NB4 (cell line): ENCODE measurements at regions not wholly inside any gene's neighbourhood (a gene's known extent, or its start where the extent isn't known, plus 50 kb on each side); places are given as distances from the start of the nearest gene placed in this dataset.

Experiments
- DNase-seq: peaks from one replicate; pipeline ENCODE4 v3.0.0; 2010; ENCODE audit warnings: low read depth
- H3K4me3 ChIP-seq: one replicate; pipeline ENCODE4 v1.5.1; 2011; ENCODE audit warnings: mild to moderate bottlenecking, low read depth, low read length, moderate library complexity
- MYC ChIP-seq: IDR thresholded peaks from 2 replicates; pipeline ENCODE4 v1.6.1; 2011; ENCODE audit warnings: low read depth, low read length
- POLR2A ChIP-seq: IDR thresholded peaks from 2 replicates; pipeline ENCODE4 v1.6.1; 2011; ENCODE audit warnings: mild to moderate bottlenecking; ENCODE audit not compliant: insufficient read length; ENCODE audit errors: extremely low read depth
- TF ChIP-seq, protein P1 (sequence below): IDR thresholded peaks from one replicate; pipeline ENCODE4 v1.5.1; 2012; ENCODE audit warnings: low read depth, low read length
- TF ChIP-seq, protein P2 (sequence below): IDR thresholded peaks from 2 replicates; pipeline ENCODE4 v1.6.1; 2011; ENCODE audit warnings: low read depth, low read length

DNA sequence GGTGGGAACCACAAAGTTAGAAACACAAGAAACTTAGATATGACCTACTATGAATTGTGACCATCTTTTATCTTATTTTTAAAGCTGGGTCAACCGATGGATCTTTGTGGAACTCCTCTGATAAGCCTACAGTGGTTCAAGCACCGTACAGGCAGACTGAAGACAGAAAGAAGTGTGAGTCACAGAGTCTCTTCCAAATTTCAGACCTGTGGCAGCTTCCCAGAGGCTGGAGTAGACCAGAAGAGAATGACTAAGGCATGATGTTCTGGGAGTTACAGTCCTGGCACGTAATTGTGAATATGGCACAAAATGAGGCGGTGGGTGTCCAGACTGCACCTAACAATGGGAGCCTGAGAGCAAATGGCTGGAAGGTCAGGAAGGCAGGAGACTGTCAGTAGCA lies 70.0 kb downstream of the LMO4 start:
- no peak overlapping the region for H3K4me3 ChIP-seq
- TF ChIP-seq POLR2A (no peak), MYC (no peak)
- TF ChIP-seq, protein P1, sequence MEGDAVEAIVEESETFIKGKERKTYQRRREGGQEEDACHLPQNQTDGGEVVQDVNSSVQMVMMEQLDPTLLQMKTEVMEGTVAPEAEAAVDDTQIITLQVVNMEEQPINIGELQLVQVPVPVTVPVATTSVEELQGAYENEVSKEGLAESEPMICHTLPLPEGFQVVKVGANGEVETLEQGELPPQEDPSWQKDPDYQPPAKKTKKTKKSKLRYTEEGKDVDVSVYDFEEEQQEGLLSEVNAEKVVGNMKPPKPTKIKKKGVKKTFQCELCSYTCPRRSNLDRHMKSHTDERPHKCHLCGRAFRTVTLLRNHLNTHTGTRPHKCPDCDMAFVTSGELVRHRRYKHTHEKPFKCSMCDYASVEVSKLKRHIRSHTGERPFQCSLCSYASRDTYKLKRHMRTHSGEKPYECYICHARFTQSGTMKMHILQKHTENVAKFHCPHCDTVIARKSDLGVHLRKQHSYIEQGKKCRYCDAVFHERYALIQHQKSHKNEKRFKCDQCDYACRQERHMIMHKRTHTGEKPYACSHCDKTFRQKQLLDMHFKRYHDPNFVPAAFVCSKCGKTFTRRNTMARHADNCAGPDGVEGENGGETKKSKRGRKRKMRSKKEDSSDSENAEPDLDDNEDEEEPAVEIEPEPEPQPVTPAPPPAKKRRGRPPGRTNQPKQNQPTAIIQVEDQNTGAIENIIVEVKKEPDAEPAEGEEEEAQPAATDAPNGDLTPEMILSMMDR, result no peak
- TF ChIP-seq, protein P2, sequence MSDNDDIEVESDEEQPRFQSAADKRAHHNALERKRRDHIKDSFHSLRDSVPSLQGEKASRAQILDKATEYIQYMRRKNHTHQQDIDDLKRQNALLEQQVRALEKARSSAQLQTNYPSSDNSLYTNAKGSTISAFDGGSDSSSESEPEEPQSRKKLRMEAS, result no peak
- no peak for DNase-seq

DNA sequence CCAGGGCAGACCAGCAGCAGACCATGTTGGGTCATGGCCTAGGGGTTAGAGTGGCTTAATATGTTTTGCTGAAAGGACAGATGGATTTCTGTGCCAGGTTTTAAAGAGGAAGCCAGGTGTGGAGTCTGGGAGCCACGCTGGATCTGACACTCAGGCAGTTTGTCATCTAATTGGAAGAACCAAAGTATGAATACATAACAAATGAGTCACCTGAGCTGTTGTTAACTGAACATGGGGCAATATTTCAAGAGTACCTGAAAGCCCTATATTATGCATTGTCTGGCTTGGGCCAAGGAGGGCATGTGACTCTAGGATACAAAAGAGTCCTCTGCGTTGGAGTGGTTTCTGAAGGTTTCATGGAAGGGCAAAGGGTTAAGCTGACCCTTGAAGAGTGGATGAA lies 70.6 kb downstream of the LMO4 start:
- no peak for DNase-seq
- TF ChIP-seq MYC, result no peak
- TF ChIP-seq, protein P2, result no peak
- no peak for TF ChIP-seq POLR2A
- TF ChIP-seq, protein P1, result no peak
- H3K4me3 ChIP-seq, result no peak overlapping the region

DNA sequence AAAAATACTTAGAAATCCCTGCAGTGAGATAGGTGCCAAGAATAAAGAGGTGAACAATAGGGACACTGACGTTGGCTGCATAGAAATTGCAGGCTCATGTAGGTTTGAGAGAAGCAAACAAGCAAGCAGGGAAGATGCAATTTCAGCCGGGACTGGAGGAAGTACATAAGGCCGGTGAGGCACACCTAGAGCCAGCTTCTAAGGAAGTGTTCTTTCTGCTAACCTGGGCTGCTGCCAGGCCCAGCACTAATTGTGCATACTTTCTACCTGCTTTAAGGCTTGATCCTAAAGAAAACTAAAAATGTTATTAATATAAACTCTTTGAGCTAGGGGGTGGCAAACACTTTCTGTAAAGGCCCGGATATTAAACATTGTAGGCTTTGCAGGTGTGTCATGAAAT lies 71.0 kb downstream of the LMO4 start:
- TF ChIP-seq MYC (no peak), POLR2A (no peak)
- TF ChIP-seq, protein P1, result no peak
- no peak overlapping the region for H3K4me3 ChIP-seq
- DNase-seq, result no peak

DNA sequence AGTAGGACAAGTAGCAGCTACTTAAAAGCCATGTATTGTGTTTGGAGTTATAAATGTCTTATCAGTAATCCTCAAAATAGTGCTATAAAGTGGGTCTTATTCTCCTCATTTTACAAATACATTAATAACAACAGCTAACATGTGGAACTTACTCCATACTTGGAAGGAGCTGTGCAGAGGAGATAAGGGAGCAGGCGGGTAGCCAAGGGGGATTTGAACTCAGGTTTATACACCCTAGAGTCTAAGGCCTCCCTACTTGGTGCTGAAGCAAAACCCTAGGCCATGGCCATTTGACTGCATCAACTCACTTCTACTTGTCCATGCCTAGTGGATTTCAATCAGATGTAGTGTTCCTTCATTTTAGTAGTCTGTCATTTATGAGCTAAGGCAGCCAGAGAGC lies 72.1 kb downstream of the LMO4 start:
- H3K4me3 ChIP-seq, result no peak overlapping the region
- TF ChIP-seq, protein P2, result no peak
- TF ChIP-seq POLR2A (no peak), MYC (no peak)
- TF ChIP-seq, protein P1, result no peak
- DNase-seq, result no peak

DNA sequence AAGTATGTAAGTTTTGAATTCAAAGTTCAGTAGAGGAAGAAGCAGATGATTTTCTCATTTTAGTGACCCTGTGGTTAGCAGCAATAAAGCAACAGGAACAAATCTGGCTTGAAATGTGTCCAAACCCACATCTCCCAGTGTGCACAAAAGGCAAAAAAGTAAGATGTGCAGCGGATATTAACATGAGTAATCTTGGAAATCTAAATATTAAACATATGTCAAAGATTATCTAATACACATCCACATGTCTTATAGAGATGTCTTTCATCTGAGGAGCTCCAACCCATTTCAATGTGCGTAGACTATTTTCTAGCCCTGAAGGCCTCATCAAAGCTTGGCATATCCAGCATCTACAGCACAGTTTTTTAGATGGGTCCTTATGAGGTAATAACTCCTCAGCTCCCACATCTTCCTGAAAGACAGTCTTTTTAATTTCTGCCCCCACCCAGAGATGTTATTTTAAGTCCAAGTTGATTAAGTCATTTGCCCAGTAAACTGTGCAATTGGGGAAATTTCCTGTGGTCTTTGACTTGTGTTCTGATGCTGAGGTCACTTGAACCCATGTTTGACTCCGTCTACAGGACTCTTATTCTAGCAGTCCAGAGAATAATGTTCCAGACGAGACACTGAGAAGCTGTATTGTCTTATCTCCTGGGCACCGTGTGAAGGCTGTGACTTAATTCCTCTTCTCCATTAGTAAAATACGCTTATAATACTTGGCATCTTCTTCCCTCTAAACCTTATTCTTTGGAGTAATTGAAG lies 73.7 kb downstream of the LMO4 start:
- H3K4me3 ChIP-seq, result no peak overlapping the region
- TF ChIP-seq, protein P1, result no peak
- TF ChIP-seq POLR2A (no peak), MYC (no peak)
- TF ChIP-seq, protein P2, result no peak
- DNase-seq, result no peak
